WTC11 (cell line): ENCODE measurements at regions not wholly inside any gene's neighbourhood (a gene's known extent, or its start where the extent isn't known, plus 50 kb on each side); places are given as distances from the start of the nearest gene placed in this dataset.

ENCODE experiments used
- ATAC-seq: fragments of 200-7000 bp; cut with Tn5 transposase; 2 replicates; pipeline ENCODE4 v1.10.0; 2021; ENCODE audit warnings: mild to moderate bottlenecking, moderate library complexity
- CTCF ChIA-PET: fragments of 300-600 bp; sonication (Branson Sonifier 250); formaldehyde crosslinking; loops from one replicate; lab custom pipeline; 2021; ENCODE audit warnings: antibody characterized with exemption; lab: Charles Lee
- POLR2A ChIA-PET: fragments of 350-600 bp; sonication (Branson Sonifier 250); formaldehyde crosslinking; loops from one replicate; lab custom pipeline; 2021; ENCODE audit warnings: antibody characterized with exemption; lab: Charles Lee
- DNase-seq: peaks from one replicate; pipeline ENCODE4 v3.0.0; 2021; ENCODE audit warnings: low spot score
- H3K27ac Mint-ChIP-seq: 2 replicates; pipeline ENCODE4 v1.8.0; 2021; ENCODE audit warnings: mixed read lengths
- H3K27me3 Mint-ChIP-seq: 2 replicates; pipeline ENCODE4 v1.8.0; 2021; ENCODE audit warnings: low read depth, mild to moderate bottlenecking, moderate library complexity, mixed read lengths
- H3K36me3 Mint-ChIP-seq: 2 replicates; pipeline ENCODE4 v1.8.0; 2021; ENCODE audit warnings: mixed read lengths
- H3K4me1 Mint-ChIP-seq: 2 replicates; pipeline ENCODE4 v1.8.0; 2022; ENCODE audit warnings: mixed read lengths
- H3K4me3 Mint-ChIP-seq: 2 replicates; pipeline ENCODE4 v1.8.0; 2021; ENCODE audit warnings: mild to moderate bottlenecking, moderate library complexity, mixed read lengths
- H3K9me3 Mint-ChIP-seq: 2 replicates; pipeline ENCODE4 v1.8.0; 2021; ENCODE audit warnings: mixed read lengths
- ETV6 ChIP-seq: sonication (generic); formaldehyde crosslinking; IDR thresholded peaks from 2 replicates; pipeline ENCODE4 v1.8.1; 2022; ENCODE audit warnings: mild to moderate bottlenecking, missing genetic modification reagents
- FOXK1 ChIP-seq: sonication (generic); formaldehyde crosslinking; IDR thresholded peaks from 2 replicates; pipeline ENCODE4 v1.8.0; 2022; ENCODE audit warnings: mild to moderate bottlenecking, moderate library complexity, missing genetic modification reagents
- GABPB1 ChIP-seq: sonication (generic); formaldehyde crosslinking; IDR thresholded peaks from 2 replicates; pipeline ENCODE4 v1.8.1; 2023; ENCODE audit warnings: mild to moderate bottlenecking, missing genetic modification reagents
- GRHL2 ChIP-seq: fragments of 250-450 bp; sonication (Bioruptor Pico); IDR thresholded peaks from 2 replicates; pipeline ENCODE4 v1.8.0; 2022; ENCODE audit warnings: mild to moderate bottlenecking, moderate library complexity; ENCODE audit not compliant: insufficient replicate concordance, severe bottlenecking
- NR2C2 ChIP-seq: sonication (generic); formaldehyde crosslinking; IDR thresholded peaks from 2 replicates; pipeline ENCODE4 v1.8.0; 2022; ENCODE audit warnings: mild to moderate bottlenecking, missing genetic modification reagents
- NR3C1 ChIP-seq: sonication (generic); formaldehyde crosslinking; conservative IDR thresholded peaks from 2 replicates; pipeline ENCODE4 v1.8.1; 2023; ENCODE audit warnings: low read depth, mild to moderate bottlenecking, missing genetic modification reagents
- SMAD4 ChIP-seq: sonication (generic); formaldehyde crosslinking; IDR thresholded peaks from 2 replicates; pipeline ENCODE4 v1.8.0; 2022; ENCODE audit warnings: mild to moderate bottlenecking, missing genetic modification reagents
- TP53 ChIP-seq: sonication (generic); formaldehyde crosslinking; IDR thresholded peaks from 2 replicates; pipeline ENCODE4 v1.8.1; 2023; ENCODE audit warnings: mild to moderate bottlenecking, missing genetic modification reagents
- TF ChIP-seq, protein P1 (sequence below): sonication (generic); formaldehyde crosslinking; IDR thresholded peaks from 2 replicates; pipeline ENCODE4 v1.8.0; 2023; ENCODE audit warnings: missing genetic modification reagents, mild to moderate bottlenecking, borderline replicate concordance
- TF ChIP-seq, protein P2 (sequence below): sonication (generic); formaldehyde crosslinking; IDR thresholded peaks from 2 replicates; pipeline ENCODE4 v1.8.1; 2022; ENCODE audit warnings: mild to moderate bottlenecking, moderate library complexity, missing genetic modification reagents
- TF ChIP-seq, protein P3 (sequence below): fragments of 250-450 bp; sonication (Bioruptor Pico); IDR thresholded peaks from 2 replicates; pipeline ENCODE4 v1.8.0; 2021; ENCODE audit warnings: mild to moderate bottlenecking
- TF ChIP-seq, protein P4 (sequence below): fragments of 250-450 bp; sonication (Bioruptor Pico); IDR thresholded peaks from 2 replicates; pipeline ENCODE4 v1.9.0; 2021; ENCODE audit warnings: mild to moderate bottlenecking
- TF ChIP-seq, protein P5 (sequence below): fragments of 250-450 bp; sonication (Bioruptor Pico); IDR thresholded peaks from 2 replicates; pipeline ENCODE4 v1.9.0; 2021; ENCODE audit warnings: moderate library complexity, mild to moderate bottlenecking, inconsistent platforms, borderline replicate concordance
- TF ChIP-seq, protein P6 (sequence below): sonication (generic); formaldehyde crosslinking; IDR thresholded peaks from 2 replicates; pipeline ENCODE4 v1.8.1; 2022; ENCODE audit warnings: missing genetic modification reagents, borderline replicate concordance
- TF ChIP-seq, protein P7 (sequence below): sonication (generic); formaldehyde crosslinking; IDR thresholded peaks from 2 replicates; pipeline ENCODE4 v1.8.1; 2023; ENCODE audit warnings: mild to moderate bottlenecking, missing genetic modification reagents
- TF ChIP-seq, protein P8 (sequence below): fragments of 200-600 bp; IDR thresholded peaks from 2 replicates; pipeline ENCODE4 v1.8.0; 2022; ENCODE audit warnings: antibody characterized with exemption

DNA sequence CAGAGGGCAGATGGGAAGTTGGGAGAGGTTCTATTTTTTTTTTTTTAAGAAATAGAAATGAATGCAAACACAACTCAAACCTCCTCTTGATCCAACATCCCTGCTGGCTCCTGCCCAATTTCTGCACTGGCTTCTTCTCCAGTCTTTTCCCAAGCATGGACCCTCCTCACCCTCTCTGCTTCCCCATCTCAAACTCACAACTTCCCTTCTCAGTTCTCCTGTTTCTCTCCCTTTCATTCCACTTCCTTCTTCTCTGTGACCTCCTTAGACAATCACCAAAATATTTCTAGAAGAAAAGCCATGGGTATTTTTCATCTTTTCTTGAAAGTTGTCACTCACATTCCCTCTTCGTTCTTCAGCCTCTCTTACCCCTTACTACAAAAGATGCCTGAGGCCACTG lies 85.2 kb upstream of the VPREB1 start:
- no peaks in the 10 kb centered on the region for H3K4me1 Mint-ChIP-seq
- DNase-seq: no peak
- ChIA-PET POLR2A (interaction anchor here (0.6 kb wide), 1 partner anchor 58 kb away, joined by 3 read pairs; no protein-coding TSS in a partner anchor), CTCF (interaction anchor here (0.9 kb wide), 1 partner anchor 76 kb away, joined by 3 read pairs; no protein-coding TSS in a partner anchor)
- H3K36me3 Mint-ChIP-seq: no peaks in the 10 kb centered on the region
- TF ChIP-seq ETV6 (CRISPR knock-in tag): no peak
- TF ChIP-seq, protein P1, sequence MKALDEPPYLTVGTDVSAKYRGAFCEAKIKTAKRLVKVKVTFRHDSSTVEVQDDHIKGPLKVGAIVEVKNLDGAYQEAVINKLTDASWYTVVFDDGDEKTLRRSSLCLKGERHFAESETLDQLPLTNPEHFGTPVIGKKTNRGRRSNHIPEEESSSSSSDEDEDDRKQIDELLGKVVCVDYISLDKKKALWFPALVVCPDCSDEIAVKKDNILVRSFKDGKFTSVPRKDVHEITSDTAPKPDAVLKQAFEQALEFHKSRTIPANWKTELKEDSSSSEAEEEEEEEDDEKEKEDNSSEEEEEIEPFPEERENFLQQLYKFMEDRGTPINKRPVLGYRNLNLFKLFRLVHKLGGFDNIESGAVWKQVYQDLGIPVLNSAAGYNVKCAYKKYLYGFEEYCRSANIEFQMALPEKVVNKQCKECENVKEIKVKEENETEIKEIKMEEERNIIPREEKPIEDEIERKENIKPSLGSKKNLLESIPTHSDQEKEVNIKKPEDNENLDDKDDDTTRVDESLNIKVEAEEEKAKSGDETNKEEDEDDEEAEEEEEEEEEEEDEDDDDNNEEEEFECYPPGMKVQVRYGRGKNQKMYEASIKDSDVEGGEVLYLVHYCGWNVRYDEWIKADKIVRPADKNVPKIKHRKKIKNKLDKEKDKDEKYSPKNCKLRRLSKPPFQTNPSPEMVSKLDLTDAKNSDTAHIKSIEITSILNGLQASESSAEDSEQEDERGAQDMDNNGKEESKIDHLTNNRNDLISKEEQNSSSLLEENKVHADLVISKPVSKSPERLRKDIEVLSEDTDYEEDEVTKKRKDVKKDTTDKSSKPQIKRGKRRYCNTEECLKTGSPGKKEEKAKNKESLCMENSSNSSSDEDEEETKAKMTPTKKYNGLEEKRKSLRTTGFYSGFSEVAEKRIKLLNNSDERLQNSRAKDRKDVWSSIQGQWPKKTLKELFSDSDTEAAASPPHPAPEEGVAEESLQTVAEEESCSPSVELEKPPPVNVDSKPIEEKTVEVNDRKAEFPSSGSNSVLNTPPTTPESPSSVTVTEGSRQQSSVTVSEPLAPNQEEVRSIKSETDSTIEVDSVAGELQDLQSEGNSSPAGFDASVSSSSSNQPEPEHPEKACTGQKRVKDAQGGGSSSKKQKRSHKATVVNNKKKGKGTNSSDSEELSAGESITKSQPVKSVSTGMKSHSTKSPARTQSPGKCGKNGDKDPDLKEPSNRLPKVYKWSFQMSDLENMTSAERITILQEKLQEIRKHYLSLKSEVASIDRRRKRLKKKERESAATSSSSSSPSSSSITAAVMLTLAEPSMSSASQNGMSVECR (CRISPR knock-in tag): no peak
- TF ChIP-seq, protein P2, sequence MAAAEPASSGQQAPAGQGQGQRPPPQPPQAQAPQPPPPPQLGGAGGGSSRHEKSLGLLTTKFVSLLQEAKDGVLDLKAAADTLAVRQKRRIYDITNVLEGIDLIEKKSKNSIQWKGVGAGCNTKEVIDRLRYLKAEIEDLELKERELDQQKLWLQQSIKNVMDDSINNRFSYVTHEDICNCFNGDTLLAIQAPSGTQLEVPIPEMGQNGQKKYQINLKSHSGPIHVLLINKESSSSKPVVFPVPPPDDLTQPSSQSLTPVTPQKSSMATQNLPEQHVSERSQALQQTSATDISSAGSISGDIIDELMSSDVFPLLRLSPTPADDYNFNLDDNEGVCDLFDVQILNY (CRISPR knock-in tag): no peak
- TF ChIP-seq, protein P3, sequence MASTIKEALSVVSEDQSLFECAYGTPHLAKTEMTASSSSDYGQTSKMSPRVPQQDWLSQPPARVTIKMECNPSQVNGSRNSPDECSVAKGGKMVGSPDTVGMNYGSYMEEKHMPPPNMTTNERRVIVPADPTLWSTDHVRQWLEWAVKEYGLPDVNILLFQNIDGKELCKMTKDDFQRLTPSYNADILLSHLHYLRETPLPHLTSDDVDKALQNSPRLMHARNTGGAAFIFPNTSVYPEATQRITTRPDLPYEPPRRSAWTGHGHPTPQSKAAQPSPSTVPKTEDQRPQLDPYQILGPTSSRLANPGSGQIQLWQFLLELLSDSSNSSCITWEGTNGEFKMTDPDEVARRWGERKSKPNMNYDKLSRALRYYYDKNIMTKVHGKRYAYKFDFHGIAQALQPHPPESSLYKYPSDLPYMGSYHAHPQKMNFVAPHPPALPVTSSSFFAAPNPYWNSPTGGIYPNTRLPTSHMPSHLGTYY (CRISPR knock-in tag): no peak
- no peak for TF ChIP-seq GRHL2 (CRISPR knock-in tag)
- TF ChIP-seq, protein P4, sequence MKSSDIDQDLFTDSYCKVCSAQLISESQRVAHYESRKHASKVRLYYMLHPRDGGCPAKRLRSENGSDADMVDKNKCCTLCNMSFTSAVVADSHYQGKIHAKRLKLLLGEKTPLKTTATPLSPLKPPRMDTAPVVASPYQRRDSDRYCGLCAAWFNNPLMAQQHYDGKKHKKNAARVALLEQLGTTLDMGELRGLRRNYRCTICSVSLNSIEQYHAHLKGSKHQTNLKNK: no peak
- TF ChIP-seq TP53 (CRISPR knock-in tag): no peak
- H3K27ac Mint-ChIP-seq: no peak overlapping the region
- ATAC-seq: no peak
- H3K9me3 Mint-ChIP-seq: no peaks in the 10 kb centered on the region
- peaks cover 98% of the 10 kb centered on the region for H3K27me3 Mint-ChIP-seq
- H3K4me3 Mint-ChIP-seq: no peak overlapping the region

DNA sequence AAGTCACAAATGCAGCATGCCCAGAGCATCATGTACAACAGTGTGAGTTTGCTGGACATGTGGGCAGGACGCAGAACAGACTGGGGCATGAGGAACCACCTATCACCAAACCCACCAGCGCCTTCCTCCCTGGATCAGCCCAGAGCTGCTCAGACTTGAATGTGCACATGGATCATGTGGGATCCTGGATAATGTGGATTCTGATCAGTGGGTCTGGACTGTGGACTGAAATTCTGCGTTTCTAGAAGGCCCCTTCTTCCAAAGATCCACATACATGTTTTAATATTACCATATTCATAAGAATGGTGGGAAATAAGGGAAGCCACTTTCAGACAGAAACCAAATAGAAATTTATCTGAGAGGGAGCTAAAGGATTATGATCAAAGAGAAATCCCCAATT lies 85.6 kb upstream of the VPREB1 start:
- no peak for TF ChIP-seq FOXK1 (CRISPR knock-in tag)
- no peak for TF ChIP-seq NR3C1 (CRISPR knock-in tag)
- TF ChIP-seq, protein P5, sequence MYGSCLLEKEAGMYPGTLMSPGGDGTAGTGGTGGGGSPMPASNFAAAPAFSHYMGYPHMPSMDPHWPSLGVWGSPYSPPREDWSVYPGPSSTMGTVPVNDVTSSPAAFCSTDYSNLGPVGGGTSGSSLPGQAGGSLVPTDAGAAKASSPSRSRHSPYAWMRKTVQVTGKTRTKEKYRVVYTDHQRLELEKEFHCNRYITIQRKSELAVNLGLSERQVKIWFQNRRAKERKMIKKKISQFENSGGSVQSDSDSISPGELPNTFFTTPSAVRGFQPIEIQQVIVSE: no peak
- Mint-ChIP-seq H3K4me3 (no peak overlapping the region), H3K4me1 (no peaks in the 10 kb centered on the region), H3K27me3 (peaks cover 98% of the 10 kb centered on the region), H3K36me3 (no peaks in the 10 kb centered on the region), H3K27ac (no peak overlapping the region), H3K9me3 (no peaks in the 10 kb centered on the region)
- ATAC-seq (no peak), DNase-seq (no peak)
- ChIA-PET POLR2A (interaction anchor here (0.6 kb wide), 1 partner anchor 57 kb away, joined by 3 read pairs; no protein-coding TSS in a partner anchor), CTCF (interaction anchor here (0.9 kb wide), 1 partner anchor 75 kb away, joined by 3 read pairs; no protein-coding TSS in a partner anchor)

DNA sequence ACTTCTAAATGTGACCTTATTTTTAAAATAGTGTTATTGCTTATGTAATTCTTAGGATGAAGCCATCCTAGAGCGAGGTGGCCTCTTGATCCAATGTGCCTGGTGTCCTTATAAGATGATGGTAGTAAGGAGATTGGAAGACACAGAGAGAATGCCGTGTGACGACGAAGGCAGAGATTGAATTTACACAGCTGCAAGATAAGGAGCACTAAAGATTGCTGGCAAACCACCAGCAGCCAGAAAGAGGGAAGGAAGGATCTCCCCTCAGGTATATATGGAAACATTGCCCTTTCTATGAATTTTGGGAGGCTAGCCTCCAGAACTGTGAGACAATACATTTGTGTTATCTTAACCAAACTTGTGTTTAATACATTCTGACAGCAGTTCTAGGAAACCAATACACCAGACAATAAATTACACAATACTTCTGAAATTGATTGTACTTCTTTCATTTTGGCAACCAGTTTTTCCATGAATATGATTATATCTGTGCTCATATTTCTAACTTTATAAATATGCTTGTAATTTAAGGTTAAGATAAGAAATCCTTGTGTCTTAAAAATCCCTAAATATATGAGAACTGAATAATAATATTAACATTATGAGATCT lies 86.3 kb upstream of the VPREB1 start:
- Mint-ChIP-seq H3K36me3 (no peaks in the 10 kb centered on the region), H3K9me3 (no peaks in the 10 kb centered on the region), H3K4me3 (no peak overlapping the region), H3K27ac (no peak overlapping the region), H3K4me1 (no peaks in the 10 kb centered on the region), H3K27me3 (peaks cover 98% of the 10 kb centered on the region)
- no peak for TF ChIP-seq GABPB1
- no peak for TF ChIP-seq NR2C2 (CRISPR knock-in tag)
- TF ChIP-seq, protein P6, sequence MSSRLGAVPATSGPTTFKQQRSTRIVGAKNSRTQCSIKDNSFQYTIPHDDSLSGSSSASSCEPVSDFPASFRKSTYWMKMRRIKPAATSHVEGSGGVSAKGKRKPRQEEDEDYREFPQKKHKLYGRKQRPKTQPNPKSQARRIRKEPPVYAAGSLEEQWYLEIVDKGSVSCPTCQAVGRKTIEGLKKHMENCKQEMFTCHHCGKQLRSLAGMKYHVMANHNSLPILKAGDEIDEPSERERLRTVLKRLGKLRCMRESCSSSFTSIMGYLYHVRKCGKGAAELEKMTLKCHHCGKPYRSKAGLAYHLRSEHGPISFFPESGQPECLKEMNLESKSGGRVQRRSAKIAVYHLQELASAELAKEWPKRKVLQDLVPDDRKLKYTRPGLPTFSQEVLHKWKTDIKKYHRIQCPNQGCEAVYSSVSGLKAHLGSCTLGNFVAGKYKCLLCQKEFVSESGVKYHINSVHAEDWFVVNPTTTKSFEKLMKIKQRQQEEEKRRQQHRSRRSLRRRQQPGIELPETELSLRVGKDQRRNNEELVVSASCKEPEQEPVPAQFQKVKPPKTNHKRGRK (CRISPR knock-in tag): no peak
- TF ChIP-seq, protein P7, sequence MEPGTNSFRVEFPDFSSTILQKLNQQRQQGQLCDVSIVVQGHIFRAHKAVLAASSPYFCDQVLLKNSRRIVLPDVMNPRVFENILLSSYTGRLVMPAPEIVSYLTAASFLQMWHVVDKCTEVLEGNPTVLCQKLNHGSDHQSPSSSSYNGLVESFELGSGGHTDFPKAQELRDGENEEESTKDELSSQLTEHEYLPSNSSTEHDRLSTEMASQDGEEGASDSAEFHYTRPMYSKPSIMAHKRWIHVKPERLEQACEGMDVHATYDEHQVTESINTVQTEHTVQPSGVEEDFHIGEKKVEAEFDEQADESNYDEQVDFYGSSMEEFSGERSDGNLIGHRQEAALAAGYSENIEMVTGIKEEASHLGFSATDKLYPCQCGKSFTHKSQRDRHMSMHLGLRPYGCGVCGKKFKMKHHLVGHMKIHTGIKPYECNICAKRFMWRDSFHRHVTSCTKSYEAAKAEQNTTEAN: no peak
- no peak for TF ChIP-seq SMAD4 (CRISPR knock-in tag)
- TF ChIP-seq, protein P8, sequence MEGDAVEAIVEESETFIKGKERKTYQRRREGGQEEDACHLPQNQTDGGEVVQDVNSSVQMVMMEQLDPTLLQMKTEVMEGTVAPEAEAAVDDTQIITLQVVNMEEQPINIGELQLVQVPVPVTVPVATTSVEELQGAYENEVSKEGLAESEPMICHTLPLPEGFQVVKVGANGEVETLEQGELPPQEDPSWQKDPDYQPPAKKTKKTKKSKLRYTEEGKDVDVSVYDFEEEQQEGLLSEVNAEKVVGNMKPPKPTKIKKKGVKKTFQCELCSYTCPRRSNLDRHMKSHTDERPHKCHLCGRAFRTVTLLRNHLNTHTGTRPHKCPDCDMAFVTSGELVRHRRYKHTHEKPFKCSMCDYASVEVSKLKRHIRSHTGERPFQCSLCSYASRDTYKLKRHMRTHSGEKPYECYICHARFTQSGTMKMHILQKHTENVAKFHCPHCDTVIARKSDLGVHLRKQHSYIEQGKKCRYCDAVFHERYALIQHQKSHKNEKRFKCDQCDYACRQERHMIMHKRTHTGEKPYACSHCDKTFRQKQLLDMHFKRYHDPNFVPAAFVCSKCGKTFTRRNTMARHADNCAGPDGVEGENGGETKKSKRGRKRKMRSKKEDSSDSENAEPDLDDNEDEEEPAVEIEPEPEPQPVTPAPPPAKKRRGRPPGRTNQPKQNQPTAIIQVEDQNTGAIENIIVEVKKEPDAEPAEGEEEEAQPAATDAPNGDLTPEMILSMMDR: no peak
- no peak for DNase-seq
- ChIA-PET CTCF (interaction anchor here (0.8 to 1.8 kb wide), 3 partner anchors 48 to 98 kb away, joined by 3 to 7 read pairs (median 6); no protein-coding TSS in a partner anchor), POLR2A (no interaction called here)
- no peak for ATAC-seq
